C4-2B (cell line): ENCODE measurements at regions not wholly inside any gene's neighbourhood (a gene's known extent, or its start where the extent isn't known, plus 50 kb on each side); places are given as distances from the start of the nearest gene placed in this dataset.

Experiments used
- ZFX ChIP-seq: fragments of 450-650 bp; IDR thresholded peaks from 2 replicates; pipeline ENCODE4 v1.6.1; 2017
- TF ChIP-seq, protein P1 (sequence below): fragments of 450-650 bp; conservative IDR thresholded peaks from 2 replicates; pipeline ENCODE4 v1.5.1; 2017; ENCODE audit warnings: mild to moderate bottlenecking

DNA sequence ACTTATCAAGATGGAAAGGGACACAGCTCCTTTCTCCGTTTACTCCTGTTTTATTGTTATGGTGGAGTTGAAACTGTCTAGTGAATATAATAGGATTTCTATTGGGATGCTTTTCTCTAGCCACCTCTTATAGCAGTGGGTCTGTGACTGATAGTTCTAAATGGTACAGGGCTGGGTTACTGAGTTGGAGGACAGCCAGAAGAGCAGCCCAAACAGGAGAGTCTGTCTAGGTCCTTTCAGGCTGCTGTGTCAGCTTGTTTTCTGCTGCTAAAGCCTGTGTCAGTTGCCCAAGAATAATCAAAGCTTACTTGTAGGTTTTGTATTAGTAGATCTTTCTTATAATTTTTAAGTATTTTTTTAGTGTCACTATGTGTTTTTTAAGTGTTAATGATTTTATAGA, 356.0 kb upstream of the SEMA6A start:
- TF ChIP-seq, protein P1, sequence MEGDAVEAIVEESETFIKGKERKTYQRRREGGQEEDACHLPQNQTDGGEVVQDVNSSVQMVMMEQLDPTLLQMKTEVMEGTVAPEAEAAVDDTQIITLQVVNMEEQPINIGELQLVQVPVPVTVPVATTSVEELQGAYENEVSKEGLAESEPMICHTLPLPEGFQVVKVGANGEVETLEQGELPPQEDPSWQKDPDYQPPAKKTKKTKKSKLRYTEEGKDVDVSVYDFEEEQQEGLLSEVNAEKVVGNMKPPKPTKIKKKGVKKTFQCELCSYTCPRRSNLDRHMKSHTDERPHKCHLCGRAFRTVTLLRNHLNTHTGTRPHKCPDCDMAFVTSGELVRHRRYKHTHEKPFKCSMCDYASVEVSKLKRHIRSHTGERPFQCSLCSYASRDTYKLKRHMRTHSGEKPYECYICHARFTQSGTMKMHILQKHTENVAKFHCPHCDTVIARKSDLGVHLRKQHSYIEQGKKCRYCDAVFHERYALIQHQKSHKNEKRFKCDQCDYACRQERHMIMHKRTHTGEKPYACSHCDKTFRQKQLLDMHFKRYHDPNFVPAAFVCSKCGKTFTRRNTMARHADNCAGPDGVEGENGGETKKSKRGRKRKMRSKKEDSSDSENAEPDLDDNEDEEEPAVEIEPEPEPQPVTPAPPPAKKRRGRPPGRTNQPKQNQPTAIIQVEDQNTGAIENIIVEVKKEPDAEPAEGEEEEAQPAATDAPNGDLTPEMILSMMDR, result no peak
- TF ChIP-seq ZFX, result no peak
